D721Med (cell line): ENCODE measurements at regions not wholly inside any gene's neighbourhood (a gene's known extent, or its start where the extent isn't known, plus 50 kb on each side); places are given as distances from the start of the nearest gene placed in this dataset.

Experiments
- DNase-seq: peaks from one replicate; pipeline ENCODE4 v3.0.0; 2011; ENCODE audit warnings: low spot score; ENCODE audit not compliant: insufficient read length
- FAIRE-seq: peaks from 2 replicates; lab custom pipeline; 2011; peaks lifted over from hg19 to GRCh38; lab: Jason Lieb, UNC
- CTCF ChIP-seq: IDR thresholded peaks from 2 replicates; pipeline ENCODE4 v1.5.1; 2012; ENCODE audit warnings: mild to moderate bottlenecking, control low read depth; ENCODE audit not compliant: insufficient read depth; ENCODE audit errors: missing control alignments

GRCh38 chr2:21552981-21553380 is 429.2 kb downstream of the TDRD15 start:
- DNase-seq (no peak), FAIRE-seq (no peak)
- no peak for TF ChIP-seq CTCF

- DNase-seq, result no peak
- TF ChIP-seq CTCF, result no peak
- FAIRE-seq, result no peak
Measured at GRCh38 chr2:21559351-21559750, 435.6 kb downstream of the TDRD15 start.

- no peak for FAIRE-seq
- DNase-seq, result no peak
- TF ChIP-seq CTCF, result no peak
Measured at GRCh38 chr2:21561965-21562364, 438.2 kb downstream of the TDRD15 start.

GRCh38 chr2:21567395-21567794 is 443.6 kb downstream of the TDRD15 start:
- no peak for DNase-seq
- TF ChIP-seq CTCF, result no peak

GRCh38 chr2:21571686-21572085 is 447.9 kb downstream of the TDRD15 start:
- no peak for TF ChIP-seq CTCF
- FAIRE-seq (no peak), DNase-seq (no peak)

More at GRCh38 chr2:21567395-21567794, 443.6 kb downstream of the TDRD15 start:
- no peak for FAIRE-seq

DNA sequence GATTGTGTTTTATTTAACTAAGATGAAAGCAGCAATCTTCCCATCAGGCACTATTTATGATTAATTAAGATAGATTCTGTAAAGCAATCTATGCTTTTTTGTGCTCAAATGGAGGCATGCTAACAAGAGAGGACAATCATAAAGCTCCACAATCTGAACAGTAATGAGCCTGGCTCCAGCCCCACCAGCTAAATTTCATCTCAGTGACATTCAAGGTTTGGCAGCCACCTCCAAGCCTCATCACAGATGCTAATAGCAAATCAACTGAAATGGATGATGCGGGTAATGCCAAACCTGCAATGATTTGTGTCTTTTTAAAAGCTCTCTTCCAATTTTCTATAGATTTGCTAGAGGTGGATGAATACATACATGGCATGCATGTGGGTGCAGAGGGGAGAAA is 456.6 kb downstream of the TDRD15 start:
- FAIRE-seq (no peak), DNase-seq (no peak)
- no peak for TF ChIP-seq CTCF

DNA sequence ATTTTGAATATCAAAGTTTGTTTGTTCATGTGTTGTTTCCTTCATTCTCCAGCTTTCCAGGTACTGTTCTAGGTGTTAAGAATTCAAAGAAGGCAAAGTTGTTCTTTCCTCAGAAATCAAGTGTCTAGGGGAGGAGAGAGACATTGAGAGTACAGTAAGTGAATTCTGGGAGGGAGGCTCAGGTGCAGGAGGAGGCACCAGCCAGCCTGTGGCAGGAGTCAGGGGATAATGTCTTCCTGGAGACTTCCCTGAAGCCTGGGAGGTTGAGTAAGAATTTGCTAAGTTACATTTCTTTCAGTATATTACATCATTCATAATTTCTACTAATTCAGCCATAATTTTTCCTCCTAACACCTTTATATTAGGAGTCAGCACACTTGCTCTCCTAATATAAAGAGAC is 462.1 kb downstream of the TDRD15 start:
- no peak for FAIRE-seq

More for the DNA sequence above, 462.1 kb downstream of the TDRD15 start:
- no peak for TF ChIP-seq CTCF
- no peak for DNase-seq
